OCI-LY3 (cell line): ENCODE measurements at regions not wholly inside any gene's neighbourhood (a gene's known extent, or its start where the extent isn't known, plus 50 kb on each side); places are given as distances from the start of the nearest gene placed in this dataset.

Source experiments
- H2AFZ ChIP-seq: fragments of 200-600, 300-600 bp; shearing (Covaris generic); 2 replicates; pipeline ENCODE4 v1.6.0; 2014; ENCODE audit warnings: antibody characterized with exemption, low read depth, low read length
- H3K27ac ChIP-seq: fragments of 200-600, 300-600 bp; sonication (generic); 2 replicates; pipeline ENCODE4 v1.5.1; 2014; ENCODE audit warnings: mild to moderate bottlenecking, low read length, moderate library complexity, mixed read lengths
- H3K27me3 ChIP-seq: fragments of 200-600, 300-600 bp; sonication (generic); 2 replicates; pipeline ENCODE4 v1.6.1; 2014; ENCODE audit warnings: low read depth, low read length, mixed read lengths
- H3K36me3 ChIP-seq: fragments of 200-600, 300-600 bp; sonication (generic); replicated peaks from 2 replicates; pipeline ENCODE3; 2014; ENCODE audit warnings: low read depth, low read length, mixed read lengths
- H3K4me1 ChIP-seq: fragments of 300-600, 200-600 bp; sonication (generic); 2 replicates; pipeline ENCODE4 v1.6.1; 2014; ENCODE audit warnings: low read length, mixed read lengths
- H3K4me2 ChIP-seq: fragments of 200-600, 300-600 bp; sonication (generic); 2 replicates; pipeline ENCODE4 v1.6.1; 2014; ENCODE audit warnings: low read length, mixed read lengths
- H3K4me3 ChIP-seq: fragments of 300-600, 200-600 bp; sonication (generic); 2 replicates; pipeline ENCODE4 v1.5.1; 2014; ENCODE audit warnings: antibody characterized with exemption, mild to moderate bottlenecking, low read length, moderate library complexity
- H3K79me2 ChIP-seq: fragments of 300-600, 200-600 bp; shearing (Covaris generic); 2 replicates; pipeline ENCODE4 v1.6.1; 2014; ENCODE audit warnings: mild to moderate bottlenecking, low read length, mixed read lengths
- H3K9ac ChIP-seq: fragments of 300-600, 200-600 bp; shearing (Covaris generic); 2 replicates; pipeline ENCODE4 v1.6.0; 2014; ENCODE audit warnings: mild to moderate bottlenecking, low read length, moderate library complexity
- H3K9me3 ChIP-seq: fragments of 200-600, 300-600 bp; shearing (Covaris generic); 2 replicates; pipeline ENCODE4 v1.6.1; 2014; ENCODE audit warnings: low read length, mixed read lengths; ENCODE audit not compliant: insufficient read depth
- H4K20me1 ChIP-seq: fragments of 200-600, 300-600 bp; sonication (generic); 2 replicates; pipeline ENCODE4 v1.6.1; 2016; ENCODE audit warnings: low read length, mixed read lengths; ENCODE audit not compliant: insufficient read depth
- EZH2phosphoT487 ChIP-seq: fragments of 200-600 bp; shearing (Covaris generic); IDR thresholded peaks from 2 replicates; pipeline ENCODE4 v1.6.1; 2018; ENCODE audit warnings: antibody characterized with exemption, mixed run types, low read depth
- TF ChIP-seq, protein P1 (sequence below): fragments of 200-600, 300-600 bp; sonication (generic); IDR thresholded peaks from 2 replicates; pipeline ENCODE4 v1.5.1; 2014; ENCODE audit warnings: antibody characterized with exemption, low read length, low read depth

DNA sequence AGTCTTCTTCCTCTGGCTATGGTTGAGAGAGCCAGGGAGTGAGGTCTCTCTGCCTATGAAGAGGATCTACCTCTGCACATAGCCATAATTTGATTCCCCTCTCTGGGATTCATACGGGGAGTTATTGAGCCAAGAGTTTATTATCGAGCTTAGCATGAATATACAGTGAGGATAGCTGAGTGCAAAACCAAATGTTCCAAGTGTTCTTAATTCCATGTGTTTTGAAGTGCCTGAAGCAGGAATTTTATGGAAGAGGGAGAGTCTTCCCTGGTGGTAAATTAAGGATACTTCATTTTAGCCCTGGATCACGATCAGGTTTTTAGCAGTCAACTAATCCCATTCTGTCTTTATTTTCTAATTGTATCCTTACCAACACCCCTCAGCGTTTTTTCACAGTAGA lies 270.6 kb downstream of the C1D start:
- no peaks in the 10 kb centered on the region for H3K4me1 ChIP-seq
- TF ChIP-seq EZH2phosphoT487: no peak
- TF ChIP-seq, protein P1, sequence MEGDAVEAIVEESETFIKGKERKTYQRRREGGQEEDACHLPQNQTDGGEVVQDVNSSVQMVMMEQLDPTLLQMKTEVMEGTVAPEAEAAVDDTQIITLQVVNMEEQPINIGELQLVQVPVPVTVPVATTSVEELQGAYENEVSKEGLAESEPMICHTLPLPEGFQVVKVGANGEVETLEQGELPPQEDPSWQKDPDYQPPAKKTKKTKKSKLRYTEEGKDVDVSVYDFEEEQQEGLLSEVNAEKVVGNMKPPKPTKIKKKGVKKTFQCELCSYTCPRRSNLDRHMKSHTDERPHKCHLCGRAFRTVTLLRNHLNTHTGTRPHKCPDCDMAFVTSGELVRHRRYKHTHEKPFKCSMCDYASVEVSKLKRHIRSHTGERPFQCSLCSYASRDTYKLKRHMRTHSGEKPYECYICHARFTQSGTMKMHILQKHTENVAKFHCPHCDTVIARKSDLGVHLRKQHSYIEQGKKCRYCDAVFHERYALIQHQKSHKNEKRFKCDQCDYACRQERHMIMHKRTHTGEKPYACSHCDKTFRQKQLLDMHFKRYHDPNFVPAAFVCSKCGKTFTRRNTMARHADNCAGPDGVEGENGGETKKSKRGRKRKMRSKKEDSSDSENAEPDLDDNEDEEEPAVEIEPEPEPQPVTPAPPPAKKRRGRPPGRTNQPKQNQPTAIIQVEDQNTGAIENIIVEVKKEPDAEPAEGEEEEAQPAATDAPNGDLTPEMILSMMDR: no peak
- H3K79me2 ChIP-seq: no peaks in the 10 kb centered on the region
- H3K9ac ChIP-seq: no peak overlapping the region
- no peak overlapping the region for H3K4me3 ChIP-seq
- no peak overlapping the region for H3K27ac ChIP-seq
- no peaks in the 10 kb centered on the region for H3K36me3 ChIP-seq
- no peak overlapping the region for H3K4me2 ChIP-seq
- H4K20me1 ChIP-seq: no peaks in the 10 kb centered on the region
- no peaks in the 10 kb centered on the region for H3K27me3 ChIP-seq
- no peak overlapping the region for H2AFZ ChIP-seq
- no peaks in the 10 kb centered on the region for H3K9me3 ChIP-seq

DNA sequence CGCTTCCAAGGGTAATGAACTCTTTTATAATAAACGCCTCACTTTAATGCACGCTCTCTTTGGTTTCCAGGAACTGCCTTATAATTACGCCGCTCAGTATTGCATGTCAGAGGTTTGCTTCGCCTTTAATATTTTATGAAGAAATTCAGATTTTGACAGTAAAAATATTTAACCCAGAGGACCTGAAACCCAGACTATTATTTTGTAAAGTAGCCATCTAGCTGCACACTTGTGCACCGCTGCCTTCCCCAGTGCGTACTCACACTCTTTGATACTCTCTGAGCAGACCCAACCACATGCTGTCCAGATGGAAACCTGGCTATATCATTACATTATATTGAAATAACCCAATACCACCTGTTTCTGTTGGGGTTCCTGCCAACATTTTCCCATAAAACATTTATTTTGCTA lies 270.1 kb downstream of the C1D start:
- Histone ChIP-seq H3K27me3 (no peaks in the 10 kb centered on the region), H3K4me3 (no peak overlapping the region), H2AFZ (no peak overlapping the region), H3K4me2 (no peak overlapping the region), H4K20me1 (no peaks in the 10 kb centered on the region), H3K27ac (no peak overlapping the region), H3K79me2 (no peaks in the 10 kb centered on the region), H3K9me3 (no peaks in the 10 kb centered on the region), H3K9ac (no peak overlapping the region), H3K4me1 (no peaks in the 10 kb centered on the region), H3K36me3 (no peaks in the 10 kb centered on the region)
- TF ChIP-seq, protein P1: no peak
- no peak for TF ChIP-seq EZH2phosphoT487

DNA sequence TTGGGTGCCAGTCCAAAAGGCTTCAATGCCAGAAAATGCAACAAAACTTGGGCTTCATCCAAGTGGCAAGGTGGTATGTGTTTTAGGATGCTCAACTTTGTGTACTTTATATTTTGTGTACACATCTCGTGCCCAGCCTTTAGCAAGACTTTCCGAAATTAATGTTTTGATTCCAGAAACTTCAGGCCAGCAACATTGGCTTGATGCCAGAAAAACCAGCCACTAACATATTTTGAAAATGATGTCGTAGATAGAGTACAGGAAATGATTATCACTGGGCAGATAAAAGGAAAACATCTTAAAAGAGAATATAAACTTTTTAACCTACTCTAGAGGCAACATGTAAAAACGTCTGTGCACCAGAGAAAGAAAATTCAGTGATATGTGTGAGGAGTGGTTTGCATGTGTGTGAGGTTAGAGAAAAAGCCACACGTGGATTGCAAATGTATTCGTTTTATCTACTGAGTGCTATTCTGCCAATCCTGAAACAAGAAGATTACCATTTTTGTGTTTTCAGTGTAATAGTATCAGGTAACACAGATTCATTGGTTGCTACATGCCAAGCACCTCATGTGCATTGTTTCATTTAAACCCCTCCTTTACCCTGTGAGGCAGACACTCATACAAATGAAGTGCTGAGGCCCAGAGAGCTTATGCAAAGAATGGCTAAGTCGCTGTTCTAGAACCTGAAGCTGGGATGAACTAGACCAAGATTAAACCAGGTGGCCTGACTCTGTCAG lies 264.8 kb downstream of the C1D start:
- Histone ChIP-seq H3K4me1 (no peaks in the 10 kb centered on the region), H3K4me2 (no peak overlapping the region), H3K27ac (no peak overlapping the region), H4K20me1 (no peaks in the 10 kb centered on the region), H3K4me3 (no peak overlapping the region), H3K27me3 (no peaks in the 10 kb centered on the region), H3K79me2 (no peaks in the 10 kb centered on the region), H2AFZ (no peak overlapping the region), H3K9me3 (no peaks in the 10 kb centered on the region), H3K36me3 (no peaks in the 10 kb centered on the region), H3K9ac (no peak overlapping the region)
- TF ChIP-seq, protein P1: no peak
- TF ChIP-seq EZH2phosphoT487: no peak

DNA sequence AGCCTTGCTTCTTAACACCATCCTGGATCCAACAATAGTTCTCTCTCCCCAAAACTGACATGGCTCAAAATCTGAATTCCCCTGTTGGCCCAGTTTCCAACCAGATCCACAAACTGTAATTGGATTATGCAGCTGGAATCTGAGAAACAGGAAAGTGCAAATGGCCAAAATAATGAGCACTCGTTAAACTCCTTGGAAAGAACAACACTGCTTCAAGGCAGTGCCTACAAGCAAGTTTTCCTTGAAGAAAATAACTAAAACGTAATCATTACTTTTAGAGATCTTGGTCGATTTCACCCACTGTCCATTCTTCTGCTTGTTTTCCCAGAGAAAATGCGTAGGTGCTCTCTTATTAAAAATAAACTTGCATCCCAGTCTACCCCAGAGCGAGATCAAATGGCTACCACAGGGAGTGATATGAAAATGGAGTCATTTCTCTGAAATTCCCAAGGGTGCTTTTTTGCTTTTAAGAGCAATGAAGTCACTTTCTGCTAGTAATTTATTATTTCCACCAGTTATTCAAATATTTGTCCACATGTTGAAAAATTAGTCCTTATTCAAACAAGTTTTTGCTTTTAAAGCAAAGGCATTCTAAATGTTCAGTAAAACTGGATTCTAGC lies 264.2 kb downstream of the C1D start:
- Histone ChIP-seq H3K27ac (no peak overlapping the region), H3K4me1 (no peaks in the 10 kb centered on the region), H3K4me3 (no peak overlapping the region), H2AFZ (no peak overlapping the region), H3K79me2 (no peaks in the 10 kb centered on the region), H4K20me1 (no peaks in the 10 kb centered on the region), H3K36me3 (no peaks in the 10 kb centered on the region), H3K9ac (no peak overlapping the region), H3K27me3 (no peaks in the 10 kb centered on the region), H3K9me3 (no peaks in the 10 kb centered on the region), H3K4me2 (no peak overlapping the region)
- TF ChIP-seq, protein P1: no peak
- no peak for TF ChIP-seq EZH2phosphoT487
